B cell (primary cell): ENCODE measurements at regions not wholly inside any gene's neighbourhood (a gene's known extent, or its start where the extent isn't known, plus 50 kb on each side); places are given as distances from the start of the nearest gene placed in this dataset.

Experiments used
- CTCF ChIP-seq: fragments of 200-600 bp; IDR thresholded peaks from one replicate; pipeline ENCODE4 v1.8.0; 2022; ENCODE audit warnings: antibody characterized with exemption, mild to moderate bottlenecking
- EZH2 ChIP-seq: IDR thresholded peaks from 2 replicates; pipeline ENCODE4 v1.6.1; 2012; ENCODE audit warnings: borderline replicate concordance, low read depth, mild to moderate bottlenecking, moderate library complexity, low read length; ENCODE audit not compliant: insufficient read depth, poor library complexity, severe bottlenecking

DNA sequence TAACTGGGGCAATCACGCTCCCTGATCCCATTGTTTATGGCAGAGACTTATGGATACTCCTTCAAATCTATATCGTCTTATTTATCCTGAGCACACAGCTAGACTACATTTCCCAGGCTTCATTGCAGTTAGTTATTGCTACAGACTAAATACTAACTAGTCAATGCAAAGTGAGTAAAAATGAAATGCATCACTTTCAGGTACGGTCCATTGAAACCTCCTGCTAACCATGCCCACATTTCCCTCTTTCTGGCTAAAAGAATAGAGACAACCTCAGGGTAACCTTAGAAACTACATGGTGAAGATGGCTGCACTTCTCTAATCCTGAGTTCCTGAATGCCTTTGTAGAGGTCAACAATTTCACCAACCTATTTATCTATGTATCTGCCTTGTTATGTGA is 437.4 kb downstream of the EPHA4 start:
- TF ChIP-seq CTCF: no peak
- no peak for TF ChIP-seq EZH2
